AG09309 (cell line): ENCODE measurements at regions not wholly inside any gene's neighbourhood (a gene's known extent, or its start where the extent isn't known, plus 50 kb on each side); places are given as distances from the start of the nearest gene placed in this dataset.
A peak's percentile ranks its signal among the peaks of the same experiment; 100 is the strongest.
"Not testable (repeated sequence)": the region's sequence is repeated elsewhere in the genome, so short reads cannot be mapped to it uniquely, and the experiment has no call there.

Experiments used
- DNase-seq: peaks from one replicate; pipeline ENCODE4 v3.0.0-alpha.2; 2010; ENCODE audit warnings: low read depth
- H3K4me3 ChIP-seq: 2 replicates; pipeline ENCODE4 v1.5.1; 2011; ENCODE audit warnings: mild to moderate bottlenecking, low read depth, low read length, moderate library complexity; ENCODE audit not compliant: control insufficient read depth
- TF ChIP-seq, protein P1 (sequence below): IDR thresholded peaks from 2 replicates; pipeline ENCODE4 v1.5.1; 2011; ENCODE audit warnings: mild to moderate bottlenecking, low read depth, low read length, inconsistent platforms; ENCODE audit not compliant: insufficient read depth, control insufficient read depth; ENCODE audit errors: missing control alignments

DNA sequence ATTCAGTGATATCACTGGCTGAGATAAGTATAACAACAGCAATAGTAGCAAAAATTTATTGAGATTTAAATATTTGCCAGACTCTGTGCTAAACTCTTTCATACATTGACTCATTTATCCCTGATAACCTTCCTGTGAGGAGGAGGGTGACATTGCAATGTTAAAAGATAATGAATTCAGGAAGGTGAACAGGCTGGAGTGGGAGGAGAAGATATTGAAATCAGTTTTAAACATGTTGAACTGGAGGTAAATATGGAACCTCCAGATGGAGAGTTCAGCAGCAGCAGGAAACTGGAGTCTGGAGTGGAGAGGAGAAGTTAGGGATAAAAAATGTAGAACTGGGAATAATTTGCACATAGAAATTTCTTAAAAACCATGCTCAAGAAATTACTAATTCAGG is 142.0 kb upstream of the FAT3 start:
- DNase-seq, result no peak
- H3K4me3 ChIP-seq, result no peak overlapping the region
- TF ChIP-seq, protein P1, sequence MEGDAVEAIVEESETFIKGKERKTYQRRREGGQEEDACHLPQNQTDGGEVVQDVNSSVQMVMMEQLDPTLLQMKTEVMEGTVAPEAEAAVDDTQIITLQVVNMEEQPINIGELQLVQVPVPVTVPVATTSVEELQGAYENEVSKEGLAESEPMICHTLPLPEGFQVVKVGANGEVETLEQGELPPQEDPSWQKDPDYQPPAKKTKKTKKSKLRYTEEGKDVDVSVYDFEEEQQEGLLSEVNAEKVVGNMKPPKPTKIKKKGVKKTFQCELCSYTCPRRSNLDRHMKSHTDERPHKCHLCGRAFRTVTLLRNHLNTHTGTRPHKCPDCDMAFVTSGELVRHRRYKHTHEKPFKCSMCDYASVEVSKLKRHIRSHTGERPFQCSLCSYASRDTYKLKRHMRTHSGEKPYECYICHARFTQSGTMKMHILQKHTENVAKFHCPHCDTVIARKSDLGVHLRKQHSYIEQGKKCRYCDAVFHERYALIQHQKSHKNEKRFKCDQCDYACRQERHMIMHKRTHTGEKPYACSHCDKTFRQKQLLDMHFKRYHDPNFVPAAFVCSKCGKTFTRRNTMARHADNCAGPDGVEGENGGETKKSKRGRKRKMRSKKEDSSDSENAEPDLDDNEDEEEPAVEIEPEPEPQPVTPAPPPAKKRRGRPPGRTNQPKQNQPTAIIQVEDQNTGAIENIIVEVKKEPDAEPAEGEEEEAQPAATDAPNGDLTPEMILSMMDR, result no peak

DNA sequence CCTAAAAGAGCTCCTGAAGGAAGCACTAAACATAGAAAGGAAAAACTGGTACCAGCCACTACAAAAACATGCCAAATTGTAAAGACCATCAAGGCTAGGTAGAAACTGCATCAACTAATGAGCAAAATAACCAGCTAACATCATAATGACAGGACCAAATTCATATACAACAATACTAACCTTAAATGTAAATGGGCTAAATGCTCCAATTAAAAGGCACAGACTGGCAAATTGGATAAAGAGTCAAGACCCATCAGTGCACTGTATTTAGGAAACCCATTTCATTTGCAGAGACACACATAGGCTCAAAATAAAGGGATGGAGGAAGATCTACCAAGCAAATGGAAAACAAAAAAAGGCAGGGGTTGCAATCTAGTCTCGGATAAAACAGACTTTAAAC is 150.1 kb upstream of the FAT3 start:
- DNase-seq, H3K4me3 ChIP-seq: not testable (repeated sequence)

DNA sequence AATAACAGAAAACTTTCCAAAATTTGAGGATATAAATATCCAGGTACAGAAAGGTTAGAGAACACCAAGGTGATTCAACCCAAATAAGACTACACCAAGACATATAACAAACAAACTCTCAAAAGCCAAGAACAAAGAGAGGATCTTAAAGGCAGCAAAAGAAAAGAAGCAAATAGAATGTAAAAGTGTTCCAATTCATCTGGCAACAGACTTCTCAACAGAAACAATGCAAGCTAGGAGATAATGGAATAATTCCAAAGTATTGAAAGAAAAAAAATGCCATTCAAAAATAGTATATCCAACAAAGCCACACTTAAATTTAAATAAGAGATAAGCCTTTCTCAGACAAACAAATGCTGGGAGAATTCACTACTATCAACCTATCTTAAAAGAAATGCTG is 153.0 kb upstream of the FAT3 start:
- no peak for DNase-seq
- H3K4me3 ChIP-seq, result no peak overlapping the region
- TF ChIP-seq, protein P1, result no peak

DNA sequence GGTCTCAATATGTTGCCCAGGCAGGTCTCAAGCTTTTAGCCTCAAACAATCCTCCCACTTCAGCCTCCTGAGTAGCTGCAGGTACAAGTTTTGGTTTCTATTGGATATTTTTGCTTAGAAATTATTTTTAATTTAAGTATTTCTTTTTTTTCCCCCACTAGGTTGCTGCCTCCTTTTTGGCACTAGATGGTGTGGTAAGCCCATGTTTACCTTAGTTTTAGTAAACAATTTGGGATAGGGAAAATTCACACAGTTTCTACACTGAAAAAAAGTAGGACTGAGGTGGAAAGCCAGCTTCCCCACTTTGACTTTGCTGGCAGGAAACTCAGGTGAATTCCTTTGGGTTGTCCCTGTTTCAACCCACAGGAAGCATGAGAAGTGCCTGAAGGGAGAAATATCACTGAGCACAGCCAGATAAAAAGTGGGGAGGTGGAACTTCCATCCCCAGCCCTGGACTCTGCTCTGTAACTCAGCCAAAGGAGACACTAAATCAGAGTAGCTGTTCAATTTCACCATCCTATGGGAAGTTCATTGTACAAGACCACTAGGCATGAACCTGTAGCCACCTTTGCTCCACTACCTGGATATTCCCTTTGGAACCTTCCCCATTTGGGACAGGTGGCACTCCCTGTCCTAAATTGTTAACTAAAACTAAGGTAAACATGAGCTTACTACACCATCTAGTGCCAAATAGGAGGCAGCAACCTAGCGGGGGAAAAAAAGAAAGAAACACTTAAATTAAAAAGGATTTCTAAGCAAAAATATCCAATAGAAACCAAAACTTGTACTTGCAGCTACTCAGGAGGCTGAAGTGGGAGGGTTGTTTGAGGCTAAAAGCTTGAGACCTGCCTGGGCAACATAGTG is 154.4 kb upstream of the FAT3 start:
- DNase-seq, result no peak
- TF ChIP-seq, protein P1, result peak; percentile 17
- no peak overlapping the region for H3K4me3 ChIP-seq

DNA sequence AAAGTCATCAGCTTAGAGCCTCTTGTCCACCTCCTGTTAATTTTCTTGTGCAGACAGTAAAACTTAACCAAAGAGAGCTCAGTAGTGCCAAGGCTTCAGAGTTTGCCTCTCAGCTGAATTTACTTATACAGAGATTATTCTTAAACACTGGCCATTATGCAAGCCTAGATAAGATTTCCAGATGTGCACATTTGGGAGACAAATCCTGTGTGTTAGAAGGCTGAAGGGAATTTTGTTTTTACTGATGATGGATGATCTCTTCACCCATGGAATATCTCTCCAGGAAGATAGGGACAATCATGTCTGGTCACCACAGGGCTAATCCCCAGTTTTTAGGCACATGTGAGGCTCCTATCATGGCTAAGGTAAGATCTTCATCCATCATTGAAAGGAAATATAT is 157.6 kb upstream of the FAT3 start:
- TF ChIP-seq, protein P1, result no peak
- no peak for DNase-seq
- no peak overlapping the region for H3K4me3 ChIP-seq

DNA sequence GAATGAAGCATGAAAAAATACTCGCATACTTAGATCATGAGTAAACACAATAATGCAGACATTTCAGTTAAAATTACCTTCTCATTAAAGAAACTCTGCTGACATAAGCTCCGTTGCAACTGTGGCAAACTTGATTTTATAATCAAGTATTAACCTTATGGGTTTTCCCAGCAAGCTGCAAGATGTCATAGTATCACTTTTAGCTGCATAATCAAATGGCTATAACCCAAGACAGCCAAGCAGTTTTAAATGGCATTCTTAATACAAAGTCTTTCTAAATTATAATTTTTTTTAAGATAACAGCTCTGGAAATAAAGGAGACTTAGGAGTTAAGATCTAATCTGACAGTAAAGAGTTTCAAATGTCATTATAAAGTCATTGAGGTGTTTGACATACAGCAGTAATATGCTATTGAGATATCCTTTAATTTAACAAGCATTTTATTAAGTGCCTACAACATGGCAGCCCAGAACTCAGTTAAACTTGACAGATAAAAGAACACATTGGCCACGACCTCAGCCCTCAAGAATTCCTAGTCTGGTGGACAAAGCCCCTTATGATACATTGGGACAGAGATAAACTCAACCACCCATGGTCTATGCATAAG is 163.1 kb upstream of the FAT3 start:
- no peak overlapping the region for H3K4me3 ChIP-seq
- TF ChIP-seq, protein P1, result no peak
- no peak for DNase-seq

DNA sequence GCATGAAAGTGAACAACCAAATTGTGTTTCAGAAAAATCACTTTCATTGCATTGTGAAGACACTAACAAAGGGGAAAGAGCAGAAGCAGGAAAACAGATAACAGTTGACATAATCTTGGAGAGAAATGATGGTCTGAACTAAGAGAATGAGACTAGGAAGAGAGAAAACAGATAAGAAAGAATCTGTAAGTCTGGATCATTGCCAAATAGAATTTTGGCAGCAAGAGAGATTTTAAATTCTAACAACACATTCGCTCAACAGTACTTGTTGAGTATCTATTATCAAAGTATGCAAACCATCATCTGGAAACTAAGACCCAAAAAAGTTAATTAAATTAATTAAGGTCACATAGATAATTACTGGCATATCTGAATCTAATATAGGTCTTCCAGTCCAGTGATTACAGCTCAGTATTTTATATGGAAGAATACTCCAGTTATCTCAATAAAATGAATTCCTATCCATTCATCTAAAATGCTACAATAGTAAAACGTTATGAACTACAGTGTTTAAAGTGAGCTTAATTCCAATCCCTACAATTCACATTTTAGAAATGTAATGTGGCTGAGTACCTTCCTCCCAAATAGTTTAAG is 166.7 kb upstream of the FAT3 start:
- H3K4me3 ChIP-seq, result no peak overlapping the region
- DNase-seq, result no peak
- TF ChIP-seq, protein P1, result no peak
